HG03039 (cell line): ENCODE measurements at regions not wholly inside any gene's neighbourhood (a gene's known extent, or its start where the extent isn't known, plus 50 kb on each side); places are given as distances from the start of the nearest gene placed in this dataset.
"Not testable (repeated sequence)": the region's sequence is repeated elsewhere in the genome, so short reads cannot be mapped to it uniquely, and the experiment has no call there.

ENCODE experiments used
- ATAC-seq: cut with Tn5 transposase; IDR thresholded peaks from one replicate; pipeline ENCODE4 v1.9.1; 2021; ENCODE audit warnings: mild to moderate bottlenecking, moderate library complexity; ENCODE audit not compliant: unreplicated experiment

DNA sequence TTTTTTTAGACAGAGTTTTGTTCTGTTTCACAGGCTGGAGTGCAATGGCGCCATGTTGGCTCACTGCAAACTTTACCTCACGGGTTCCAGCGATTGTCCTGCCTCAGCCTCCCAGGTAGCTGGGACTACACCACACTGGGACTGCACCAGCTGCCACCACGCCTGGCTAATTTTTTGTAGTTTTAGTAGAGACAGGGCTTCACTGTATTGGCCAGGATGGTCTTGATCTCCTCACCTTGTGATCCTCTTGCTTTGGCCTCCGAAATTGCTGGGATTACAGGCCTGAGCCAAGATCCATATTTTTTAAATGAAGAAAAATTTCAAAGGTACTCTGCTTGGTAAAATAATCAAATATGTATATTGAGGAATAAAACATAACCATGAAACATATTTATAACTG is 195.8 kb upstream of the TPTE start:
- peak; percentile 84 for ATAC-seq

DNA sequence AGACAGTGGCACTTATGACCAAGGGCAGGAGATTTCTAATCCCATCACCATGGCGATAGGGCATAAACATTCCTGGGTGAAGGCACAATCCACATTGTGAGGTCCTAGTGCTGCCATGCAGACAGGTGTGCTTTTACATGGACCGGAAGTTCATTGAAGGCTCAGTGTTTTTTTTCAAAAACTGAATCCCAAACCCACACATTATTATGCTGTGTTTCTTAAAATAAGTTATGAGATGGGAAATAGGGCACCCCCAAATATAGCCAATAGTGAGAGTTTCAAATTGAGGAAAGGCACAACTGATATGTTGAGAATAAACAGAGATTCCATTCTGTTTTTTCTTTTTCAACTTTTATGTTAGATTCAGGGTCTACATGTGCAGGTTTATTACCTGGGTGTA is 195.2 kb upstream of the TPTE start:
- not testable (repeated sequence) for ATAC-seq

DNA sequence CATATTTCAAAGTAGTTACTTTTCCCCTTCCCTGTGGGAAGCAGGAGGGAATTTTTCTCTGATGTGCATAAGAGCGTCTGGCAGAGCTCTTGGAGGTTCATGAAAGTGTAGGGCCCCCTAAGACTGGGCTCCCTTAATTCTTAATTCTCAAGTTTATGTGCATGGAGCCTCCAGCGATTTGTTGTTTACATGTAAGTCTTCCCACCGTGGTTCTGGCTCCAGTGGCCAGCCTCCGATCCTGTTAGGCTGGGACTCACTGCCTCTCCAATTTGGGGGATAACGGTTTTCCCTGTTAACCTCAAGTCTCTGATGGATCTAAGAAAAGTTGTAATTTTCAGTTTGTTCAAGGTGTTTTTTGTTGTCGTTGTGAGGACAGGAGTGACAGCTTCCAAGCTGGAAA is 192.7 kb upstream of the TPTE start:
- not testable (repeated sequence) for ATAC-seq

DNA sequence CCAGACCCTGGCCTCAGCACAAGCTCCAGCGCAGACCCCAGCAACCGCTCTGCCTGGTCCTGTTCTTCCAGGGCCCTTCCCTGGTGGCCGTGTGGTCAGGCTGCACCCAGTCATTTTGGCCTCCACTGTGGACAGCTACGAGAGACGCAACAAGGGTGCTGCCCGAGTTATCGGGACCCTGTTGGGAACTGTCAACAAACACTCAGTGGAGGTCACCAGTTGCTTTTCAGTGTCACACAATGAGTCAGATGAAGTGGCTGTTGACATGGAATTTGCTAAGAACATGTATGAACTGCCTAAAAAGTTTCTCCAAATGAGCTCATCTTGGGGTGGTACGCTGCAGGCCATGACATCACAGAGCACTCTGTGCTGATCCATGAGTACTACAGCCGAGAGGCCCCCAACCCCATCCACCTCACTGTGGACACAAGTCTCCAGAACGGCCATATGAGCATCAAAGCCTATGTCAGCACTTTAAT is 190.7 kb upstream of the TPTE start:
- ATAC-seq: not testable (repeated sequence)

DNA sequence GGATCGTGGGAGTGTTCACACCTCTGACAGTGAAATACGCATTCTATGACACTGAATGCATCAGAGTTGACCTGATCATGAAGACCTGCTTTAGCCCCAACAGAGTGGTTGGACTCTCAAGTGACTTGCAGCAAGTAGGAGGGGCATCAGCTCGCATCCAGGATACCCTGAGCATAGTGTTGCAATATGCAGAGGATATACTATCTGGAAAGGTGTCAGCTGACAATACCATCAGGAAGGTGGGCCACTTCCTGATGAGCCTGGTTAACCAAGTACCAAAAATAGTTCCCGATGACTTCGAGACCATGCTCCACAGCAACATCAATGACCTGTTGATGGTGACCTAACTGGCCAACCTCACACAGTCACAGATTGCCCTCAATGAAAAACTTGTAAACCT is 190.2 kb upstream of the TPTE start:
- not testable (repeated sequence) for ATAC-seq

DNA sequence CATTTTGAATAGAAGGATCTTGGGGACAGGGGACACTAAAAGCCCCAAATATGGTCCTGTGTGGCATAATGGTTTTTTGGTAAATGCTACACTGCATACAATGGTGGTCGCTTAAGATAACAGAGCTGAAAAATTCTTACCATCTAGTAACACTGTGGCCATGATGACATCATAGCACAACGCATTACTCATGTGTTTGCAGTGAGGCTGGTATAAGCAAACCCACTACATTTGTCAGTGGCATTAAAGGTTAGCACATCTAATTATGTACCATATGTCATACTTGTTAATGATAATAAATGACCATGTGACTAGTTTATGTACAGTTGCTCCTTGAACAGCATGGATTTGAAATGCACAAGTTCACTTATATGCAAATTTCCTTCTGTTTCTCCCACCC is 188.4 kb upstream of the TPTE start:
- not testable (repeated sequence) for ATAC-seq

DNA sequence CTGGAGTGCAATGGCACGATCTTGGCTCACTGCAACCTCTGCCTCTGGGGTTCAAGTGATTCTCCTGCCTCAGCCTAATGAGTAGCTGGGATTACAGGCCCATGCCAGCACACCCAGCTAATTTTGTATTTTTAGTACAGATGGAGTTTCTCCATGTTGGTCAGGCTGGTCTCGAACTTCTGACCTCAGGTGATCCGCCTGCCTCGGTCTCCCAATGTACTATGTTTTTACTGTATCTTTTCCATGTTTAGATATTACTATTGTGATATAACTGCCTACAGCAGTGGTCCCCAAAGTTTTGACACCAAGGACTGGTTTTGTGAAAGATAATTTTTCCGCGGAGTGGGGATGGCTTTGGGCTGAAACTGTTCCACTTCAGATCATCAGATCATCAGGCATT is 187.0 kb upstream of the TPTE start:
- ATAC-seq: not testable (repeated sequence)

DNA sequence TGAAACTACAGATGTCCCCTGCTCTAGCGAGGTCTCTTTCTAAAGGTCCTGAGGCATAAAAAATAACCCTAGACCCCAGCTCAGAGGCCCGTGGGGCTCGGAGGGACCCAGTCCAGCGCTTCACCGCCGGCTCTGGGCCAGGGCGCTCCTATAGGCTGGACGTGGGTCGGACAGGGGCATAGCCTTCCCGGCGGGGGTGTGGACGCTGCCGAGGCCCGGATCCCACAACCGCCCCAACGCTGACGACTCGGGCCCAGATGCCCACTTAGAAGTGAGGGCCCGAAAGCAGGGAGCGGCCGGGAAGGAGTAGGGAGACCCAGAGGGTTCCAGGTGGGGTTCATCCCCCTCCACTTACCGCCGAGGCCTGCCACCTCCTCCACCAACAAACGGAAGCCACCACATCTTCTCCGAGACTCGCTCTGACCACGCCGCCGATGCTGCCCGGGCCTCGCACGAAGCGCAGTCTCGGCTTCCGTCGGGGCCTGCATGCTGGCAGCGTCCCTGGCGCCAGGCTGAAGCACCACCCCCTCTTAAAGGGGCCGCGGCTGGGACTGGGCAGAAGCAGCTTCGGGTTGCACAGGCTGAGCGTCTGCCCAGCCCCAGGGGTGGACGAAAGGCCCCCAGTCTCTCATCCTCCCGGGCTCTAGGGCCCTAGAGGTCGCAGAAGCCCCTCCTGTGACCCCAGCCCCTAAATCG is 179.0 kb upstream of the TPTE start:
- peak; percentile 31 for ATAC-seq

DNA sequence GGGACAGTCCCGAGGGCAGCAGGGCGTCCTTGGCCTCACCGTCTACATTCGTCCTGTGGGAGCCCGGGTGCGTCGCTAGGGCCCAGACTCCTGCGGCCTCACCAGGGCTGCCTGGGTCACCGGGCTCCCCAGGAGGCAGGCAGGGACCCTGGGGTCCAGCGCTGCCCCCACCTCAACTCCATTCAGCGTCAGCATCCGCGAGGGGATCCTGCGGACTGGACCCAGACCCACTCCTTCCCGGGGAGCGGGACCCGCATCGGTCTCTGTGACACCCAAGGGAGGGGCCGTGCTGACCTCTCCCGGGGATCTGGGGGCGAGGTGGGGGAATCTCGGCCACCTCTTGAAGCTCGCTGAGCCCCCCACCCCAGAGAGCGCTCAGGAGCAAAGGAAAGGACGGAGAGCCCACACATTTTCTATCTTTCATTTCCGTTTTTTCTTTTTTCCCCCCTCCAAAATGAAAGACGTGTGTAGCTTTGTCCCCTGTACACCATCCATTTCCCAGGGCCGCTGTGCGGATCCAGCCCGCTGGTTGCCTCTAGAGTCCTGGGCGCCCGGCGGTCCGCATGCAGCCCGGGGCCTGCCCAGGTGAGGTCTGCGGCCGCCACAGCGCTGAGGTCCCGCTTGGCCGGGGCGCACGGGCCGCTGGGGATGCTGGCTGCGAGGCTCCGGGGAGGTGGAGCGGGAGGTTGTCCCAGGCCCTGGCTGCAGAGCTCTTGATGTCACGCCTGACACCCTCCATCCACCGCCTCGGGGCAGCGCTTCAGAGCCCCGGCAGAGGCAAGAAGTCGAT is 178.0 kb upstream of the TPTE start:
- ATAC-seq: not testable (repeated sequence)

DNA sequence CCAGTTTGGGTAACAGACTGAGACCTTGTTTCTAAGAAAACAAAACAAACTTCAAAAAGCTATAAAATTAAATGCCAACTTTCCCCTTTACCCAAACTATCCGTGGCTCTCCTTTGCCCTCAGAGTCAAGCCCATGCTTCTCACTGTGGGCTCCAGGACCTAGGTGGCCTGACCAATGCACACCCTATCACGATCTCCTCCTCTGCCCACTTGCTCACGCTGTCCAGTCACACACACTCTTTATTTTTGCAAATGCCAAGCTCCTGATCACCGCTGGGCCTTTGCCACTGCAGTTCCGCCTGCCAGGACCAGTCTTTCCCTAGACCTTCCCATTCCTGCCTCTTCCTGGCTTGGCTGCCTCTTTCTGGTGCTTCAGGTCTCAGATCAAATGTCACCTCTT is 177.1 kb upstream of the TPTE start:
- not testable (repeated sequence) for ATAC-seq

DNA sequence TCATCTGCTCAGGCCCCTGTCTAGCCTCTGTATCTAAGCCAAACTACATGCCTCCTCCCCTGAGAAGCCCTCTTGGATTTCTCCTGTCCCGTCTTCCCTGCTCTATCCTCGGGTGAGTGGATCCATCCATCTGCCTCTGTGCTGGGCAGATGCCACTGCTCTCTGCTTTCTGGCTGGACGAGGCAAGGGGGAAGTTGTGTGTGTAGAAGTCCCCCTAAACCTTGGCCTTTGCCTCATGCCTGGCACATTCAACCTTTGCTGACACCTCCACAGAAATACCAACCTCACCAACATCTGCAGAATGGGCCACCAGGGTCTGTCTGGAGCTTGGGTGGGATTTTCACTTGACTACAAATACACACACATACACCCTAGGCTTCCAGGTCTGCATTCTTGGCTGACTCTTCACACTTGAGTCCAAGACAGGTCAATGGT is 176.2 kb upstream of the TPTE start:
- ATAC-seq: not testable (repeated sequence)

DNA sequence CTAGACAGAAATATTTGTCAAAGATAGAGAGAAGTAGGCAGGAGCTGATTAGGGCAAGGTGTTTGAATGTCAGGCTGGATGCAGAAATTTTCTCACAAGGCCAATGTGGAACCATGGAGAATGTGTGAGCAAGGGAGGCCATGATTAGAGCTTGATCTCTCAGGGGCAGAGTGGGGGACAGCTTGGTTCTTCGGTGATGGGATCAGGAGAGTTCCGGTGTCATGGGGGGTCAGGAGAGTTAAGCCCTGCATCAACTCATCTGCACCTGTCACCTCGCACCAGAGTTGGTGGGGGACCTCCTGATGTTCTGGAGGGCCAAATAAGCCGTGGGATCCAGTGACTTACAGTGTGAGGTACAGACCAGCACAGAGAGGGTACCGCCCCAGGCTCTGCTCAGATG is 175.1 kb upstream of the TPTE start:
- ATAC-seq: not testable (repeated sequence)

DNA sequence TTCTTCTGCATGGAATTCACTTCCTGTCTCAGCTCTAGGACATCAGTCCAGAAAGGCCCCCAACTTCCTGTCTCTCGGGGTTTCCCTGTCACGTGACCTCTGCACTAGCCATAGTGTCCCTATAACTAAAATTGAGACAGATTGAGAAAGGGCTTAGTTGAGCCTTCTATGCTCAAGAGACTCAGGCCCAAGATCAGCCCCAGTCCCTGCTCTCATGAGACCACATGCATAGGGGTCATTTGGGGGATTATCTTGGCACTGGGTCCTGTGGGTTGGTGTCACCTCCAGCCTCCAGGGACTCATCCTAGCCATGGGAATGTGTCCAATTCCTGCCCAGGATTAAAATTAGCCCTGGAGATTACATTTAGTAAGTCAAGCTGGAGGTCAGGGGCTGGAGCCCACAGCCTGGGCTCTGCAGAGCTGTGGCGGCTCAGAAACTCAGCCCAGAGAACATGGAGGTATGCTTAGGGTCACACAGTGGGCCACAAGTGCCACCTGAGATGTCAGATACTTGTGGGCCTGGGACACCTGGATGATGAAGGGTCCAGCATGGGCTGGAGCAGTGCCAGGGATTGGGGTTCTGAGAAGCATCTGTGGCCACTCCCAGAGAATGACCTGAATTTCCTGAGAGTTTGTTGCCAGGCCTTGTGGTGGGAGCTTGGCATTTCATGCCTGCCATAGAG is 174.3 kb upstream of the TPTE start:
- ATAC-seq: not testable (repeated sequence)

DNA sequence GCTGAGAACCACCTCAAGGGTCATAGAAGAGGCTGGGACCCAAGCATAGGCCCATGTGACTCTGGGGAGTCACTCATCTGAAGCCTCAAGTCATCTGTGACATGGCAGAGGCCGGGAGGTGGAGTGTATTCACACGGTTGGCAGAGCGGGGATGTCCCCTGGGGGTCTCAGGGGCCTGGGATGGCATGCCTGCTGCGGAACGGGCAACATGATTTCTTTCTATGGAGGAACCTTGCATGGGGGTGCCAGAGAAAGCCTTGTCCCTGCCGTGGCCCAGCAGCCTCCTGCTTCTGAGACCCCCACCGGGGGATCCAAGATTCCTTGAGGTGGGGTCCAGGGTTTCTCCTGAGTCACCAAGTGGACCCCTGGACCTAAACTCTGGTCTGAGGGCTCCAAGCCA is 173.7 kb upstream of the TPTE start:
- ATAC-seq: not testable (repeated sequence)

DNA sequence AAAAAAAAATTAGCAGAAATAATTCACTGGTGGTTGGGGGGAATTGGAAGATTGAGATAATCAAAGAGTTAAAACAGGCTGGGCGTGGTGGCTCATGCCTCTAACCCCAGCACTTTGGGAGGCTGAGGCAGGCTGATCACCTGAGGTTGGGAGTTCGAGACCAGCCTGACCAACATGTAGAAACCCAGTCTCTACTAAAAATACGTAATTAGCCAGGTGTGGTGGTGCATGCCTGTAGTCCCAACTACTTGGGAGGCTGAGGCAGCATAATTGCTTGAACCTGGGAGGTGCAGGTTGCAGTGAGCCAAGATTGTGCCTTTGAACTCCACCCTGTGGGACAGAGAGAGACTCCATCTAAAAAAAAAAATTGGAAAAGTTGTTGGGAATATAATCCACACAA is 173.2 kb upstream of the TPTE start:
- ATAC-seq: not testable (repeated sequence)

DNA sequence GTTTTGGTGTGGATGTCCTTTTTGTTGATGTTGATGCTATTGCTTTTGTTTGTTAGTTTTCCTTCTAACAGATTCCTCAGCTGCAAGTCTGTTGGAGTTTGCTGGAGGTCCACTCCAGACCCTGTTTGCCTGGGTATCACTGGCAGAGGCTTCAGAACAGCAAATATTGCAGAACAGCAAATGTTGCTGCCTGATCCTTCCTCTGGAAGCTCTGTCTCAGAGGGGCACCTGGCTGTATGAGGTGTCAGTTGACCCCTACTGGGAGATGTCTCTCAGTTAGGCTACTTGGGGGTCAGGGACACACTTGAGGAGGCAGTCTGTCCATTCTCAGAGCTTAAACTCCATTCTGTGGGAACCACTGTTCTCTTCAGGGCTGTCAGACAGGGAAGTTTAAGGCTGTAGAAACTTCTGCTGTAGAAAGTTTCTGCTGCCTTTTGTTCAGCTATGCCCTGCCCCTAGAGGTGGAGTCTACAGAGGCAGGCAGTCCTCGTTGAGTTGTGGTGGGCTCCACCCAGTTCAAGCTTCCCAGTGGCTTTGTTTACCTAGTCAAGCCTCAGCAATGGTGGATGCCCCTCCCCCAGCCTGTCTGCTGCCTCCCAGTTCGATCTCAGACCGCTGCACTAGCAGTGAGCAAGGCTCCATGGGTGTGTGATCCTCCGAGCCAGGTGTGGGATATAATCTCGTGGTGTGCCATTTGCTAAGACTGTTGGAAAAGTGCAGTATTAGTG is 166.4 kb upstream of the TPTE start:
- not testable (repeated sequence) for ATAC-seq

DNA sequence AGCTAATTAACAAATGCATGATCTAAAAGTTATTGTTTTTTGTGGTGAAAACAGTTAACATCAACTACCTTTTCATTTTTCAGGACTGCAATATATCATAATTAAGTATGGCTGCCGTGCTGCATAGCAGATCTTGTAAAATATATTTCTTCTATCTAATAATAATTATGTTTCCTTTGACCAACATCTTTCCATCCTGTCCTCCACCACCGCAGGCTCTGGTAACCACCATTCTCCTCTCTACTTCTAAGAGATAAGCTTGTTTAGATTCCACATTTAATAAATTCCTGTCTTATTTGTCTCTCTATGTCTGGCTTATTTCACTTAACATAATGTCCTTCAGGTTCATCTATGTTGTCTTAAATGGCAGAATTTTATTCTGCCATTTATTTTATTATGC is 162.3 kb upstream of the TPTE start:
- ATAC-seq: not testable (repeated sequence)

DNA sequence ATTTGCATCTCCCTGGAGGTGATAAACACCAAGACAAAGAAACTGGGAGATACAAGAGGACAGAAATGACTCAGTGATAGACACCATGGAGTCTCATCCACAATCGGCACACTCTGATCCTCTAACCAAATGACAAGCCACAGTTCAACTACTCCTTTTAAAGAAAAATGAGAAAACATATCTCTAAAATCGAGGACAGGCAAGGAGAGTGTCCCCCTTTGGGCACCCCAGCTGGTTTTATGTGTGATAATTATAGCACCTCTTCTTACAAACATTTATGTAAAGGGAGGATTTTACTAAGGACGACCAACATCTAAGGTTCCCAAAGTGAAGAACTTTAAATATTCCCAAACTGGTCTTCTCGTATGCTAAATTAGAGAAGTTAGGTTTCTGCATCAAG is 161.5 kb upstream of the TPTE start:
- ATAC-seq: not testable (repeated sequence)

DNA sequence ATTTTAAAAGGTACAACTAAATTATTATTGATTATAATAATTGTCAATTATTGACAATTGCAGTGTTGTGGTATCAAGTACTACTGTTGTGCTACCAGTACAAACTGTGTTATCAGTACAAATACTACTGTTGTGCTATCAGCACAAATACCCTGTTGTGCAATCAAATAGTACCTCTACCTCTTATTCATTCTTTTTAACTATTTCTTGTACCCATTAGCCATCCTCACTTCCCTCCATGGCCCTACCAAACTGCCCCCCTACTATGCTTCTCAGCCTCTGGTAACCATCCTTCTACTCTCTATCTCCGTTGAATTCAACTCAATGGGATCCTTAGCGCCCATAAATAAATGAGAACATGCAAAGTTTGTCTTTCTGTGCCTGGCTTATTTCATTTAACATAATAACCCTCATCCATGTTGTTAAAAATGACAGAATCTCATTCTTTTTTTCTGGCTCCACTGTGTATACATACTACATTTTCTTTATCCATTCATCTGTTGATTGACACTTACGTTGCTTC is 160.1 kb upstream of the TPTE start:
- not testable (repeated sequence) for ATAC-seq

DNA sequence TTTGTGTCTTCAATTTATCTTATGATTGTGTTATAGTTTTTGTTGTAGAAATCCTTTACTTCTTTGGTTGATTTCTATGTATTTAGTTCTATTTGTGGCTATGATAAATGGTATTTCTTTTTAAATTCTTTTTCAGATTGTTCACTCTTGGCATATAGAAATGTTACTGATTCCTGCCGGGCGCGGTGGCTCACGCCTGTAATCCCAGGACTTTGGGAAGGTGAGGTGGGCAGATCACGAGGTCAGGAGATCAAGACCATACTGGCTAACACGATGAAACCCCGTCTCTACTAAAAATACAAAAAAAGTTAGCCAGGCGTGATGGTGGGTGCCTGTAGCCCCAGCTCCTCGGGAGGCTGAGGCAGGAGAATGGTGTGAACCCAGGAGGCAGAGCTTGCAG is 158.6 kb upstream of the TPTE start:
- not testable (repeated sequence) for ATAC-seq

DNA sequence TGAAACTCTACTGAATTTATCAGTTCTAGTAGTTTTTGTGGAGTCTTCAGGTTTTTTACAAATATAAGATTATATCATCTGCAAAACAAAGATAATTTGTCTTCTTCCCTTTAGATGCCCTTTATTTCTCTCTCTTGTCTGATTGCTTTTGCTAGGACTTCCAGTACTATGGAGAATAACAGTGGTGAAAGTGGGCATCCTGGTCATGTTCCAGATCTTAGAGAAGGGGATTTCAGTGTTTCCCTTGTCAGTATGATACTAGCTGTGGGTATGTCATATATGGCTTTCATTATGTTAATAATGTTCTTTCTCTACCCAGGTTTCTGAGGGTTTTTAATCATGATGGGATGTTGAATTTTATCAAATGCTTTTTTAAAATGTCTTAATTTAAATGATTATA is 158.1 kb upstream of the TPTE start:
- ATAC-seq: not testable (repeated sequence)
